GM12892 (cell line): ENCODE measurements at regions not wholly inside any gene's neighbourhood (a gene's known extent, or its start where the extent isn't known, plus 50 kb on each side); places are given as distances from the start of the nearest gene placed in this dataset.

Source experiments
- POLR2AphosphoS5 ChIP-seq: IDR thresholded peaks from 2 replicates; pipeline ENCODE4 v1.6.1; 2011; ENCODE audit warnings: low read depth, low read length, control low read depth
- TAF1 ChIP-seq: IDR thresholded peaks from 2 replicates; pipeline ENCODE4 v1.6.1; 2011; ENCODE audit warnings: low read depth, mild to moderate bottlenecking, control low read depth, low read length, borderline replicate concordance

- TF ChIP-seq POLR2AphosphoS5 (no peak), TAF1 (no peak)
Measured at GRCh38 chr18:10085416-10085815, 171.6 kb downstream of the VAPA start.
